H9 (cell line): ENCODE measurements at regions not wholly inside any gene's neighbourhood (a gene's known extent, or its start where the extent isn't known, plus 50 kb on each side); places are given as distances from the start of the nearest gene placed in this dataset.

Experiments used
- DNase-seq: peaks from one replicate; pipeline ENCODE4 v3.0.0-alpha.2; 2017
- H2AFZ ChIP-seq: one replicate; pipeline ENCODE4 v1.6.1; 2013; ENCODE audit warnings: mild to moderate bottlenecking, low read length, control low read depth, moderate library complexity
- H2AK5ac ChIP-seq: 2 replicates; pipeline ENCODE4 v1.6.1; 2013; ENCODE audit warnings: low read length, control low read depth, mixed read lengths; ENCODE audit not compliant: insufficient read length
- H2BK120ac ChIP-seq: one replicate; pipeline ENCODE4 v1.6.1; 2013; ENCODE audit warnings: low read depth, mild to moderate bottlenecking, low read length, control low read depth, inconsistent platforms; ENCODE audit not compliant: poor library complexity, severe bottlenecking
- H2BK12ac ChIP-seq: 2 replicates; pipeline ENCODE4 v1.6.1; 2013; ENCODE audit warnings: low read length, control low read depth, mixed read lengths, low read depth; ENCODE audit not compliant: insufficient read length
- H2BK15ac ChIP-seq: 2 replicates; pipeline ENCODE4 v1.6.1; 2013; ENCODE audit warnings: low read depth, low read length, control low read depth
- H2BK20ac ChIP-seq: one replicate; pipeline ENCODE4 v1.6.1; 2013; ENCODE audit warnings: low read depth, mild to moderate bottlenecking, low read length, control low read depth, inconsistent platforms; ENCODE audit not compliant: poor library complexity, severe bottlenecking
- H2BK5ac ChIP-seq: 2 replicates; pipeline ENCODE4 v1.6.1; 2013; ENCODE audit warnings: low read length, control low read depth, mixed read lengths; ENCODE audit not compliant: insufficient read length
- H3K14ac ChIP-seq: 2 replicates; pipeline ENCODE4 v1.6.1; 2013; ENCODE audit warnings: low read length, control low read depth; ENCODE audit not compliant: insufficient read depth
- H3K18ac ChIP-seq: 2 replicates; pipeline ENCODE4 v1.6.1; 2013; ENCODE audit warnings: low read depth, mild to moderate bottlenecking, mixed read lengths, low read length, control low read depth; ENCODE audit not compliant: insufficient read length
- H3K23ac ChIP-seq: 2 replicates; pipeline ENCODE4 v1.6.1; 2013; ENCODE audit warnings: low read length, control low read depth, mixed read lengths, low read depth; ENCODE audit not compliant: insufficient read length
- H3K23me2 ChIP-seq: 2 replicates; pipeline ENCODE4 v1.6.1; 2013; ENCODE audit warnings: low read depth, mild to moderate bottlenecking, mixed read lengths, low read length, control low read depth; ENCODE audit not compliant: insufficient read length, poor library complexity, severe bottlenecking
- H3K27ac ChIP-seq: 2 replicates; pipeline ENCODE4 v1.5.1; 2013; ENCODE audit warnings: low read length, control low read depth, mixed read lengths, low read depth; ENCODE audit not compliant: insufficient read length
- H3K27me3 ChIP-seq: 2 replicates; pipeline ENCODE4 v1.6.1; 2013; ENCODE audit warnings: low read length, control low read depth, inconsistent platforms; ENCODE audit not compliant: insufficient read depth
- H3K4ac ChIP-seq: 2 replicates; pipeline ENCODE4 v1.6.1; 2013; ENCODE audit warnings: low read depth, mild to moderate bottlenecking, control low read depth, inconsistent platforms, low read length, moderate library complexity
- H3K4me1 ChIP-seq: 2 replicates; pipeline ENCODE4 v1.6.1; 2013; ENCODE audit warnings: low read length, control low read depth, inconsistent platforms; ENCODE audit not compliant: insufficient read depth
- H3K4me2 ChIP-seq: 2 replicates; pipeline ENCODE4 v1.6.1; 2013; ENCODE audit warnings: low read length, control low read depth, mixed read lengths; ENCODE audit not compliant: insufficient read length, insufficient read depth
- H3K56ac ChIP-seq: 2 replicates; pipeline ENCODE4 v1.6.1; 2013; ENCODE audit warnings: low read depth, mild to moderate bottlenecking, mixed read lengths, low read length, control low read depth; ENCODE audit not compliant: insufficient read length
- H3K79me1 ChIP-seq: 2 replicates; pipeline ENCODE4 v1.6.1; 2013; ENCODE audit warnings: low read depth, mild to moderate bottlenecking, moderate library complexity, low read length, control low read depth, inconsistent platforms; ENCODE audit not compliant: insufficient read depth, poor library complexity, severe bottlenecking
- H3K79me2 ChIP-seq: 2 replicates; pipeline ENCODE4 v1.6.1; 2013; ENCODE audit warnings: low read length, control low read depth, inconsistent platforms; ENCODE audit not compliant: insufficient read depth
- H3K9ac ChIP-seq: 2 replicates; pipeline ENCODE4 v1.6.1; 2013; ENCODE audit warnings: low read length, control low read depth, mixed read lengths; ENCODE audit not compliant: insufficient read length; ENCODE audit errors: extremely low read depth
- H3K9me3 ChIP-seq: one replicate; pipeline ENCODE4 v1.6.1; 2013; ENCODE audit warnings: low read depth, low read length, inconsistent platforms; ENCODE audit not compliant: control insufficient read depth
- H3T11ph ChIP-seq: one replicate; pipeline ENCODE4 v1.6.1; 2013; ENCODE audit warnings: mild to moderate bottlenecking, low read length, control low read depth, inconsistent platforms
- H4K20me1 ChIP-seq: one replicate; pipeline ENCODE4 v1.6.1; 2013; ENCODE audit not compliant: control insufficient read depth, insufficient read length, insufficient read depth
- H4K5ac ChIP-seq: 2 replicates; pipeline ENCODE4 v1.6.1; 2013; ENCODE audit warnings: low read depth, mild to moderate bottlenecking, mixed read lengths, low read length, control low read depth; ENCODE audit not compliant: insufficient read length
- H4K8ac ChIP-seq: replicated peaks from 2 replicates; pipeline ENCODE4 v1.6.1; 2013; ENCODE audit warnings: low read length, control low read depth, mixed read lengths, low read depth; ENCODE audit not compliant: insufficient read length
- H4K91ac ChIP-seq: 2 replicates; pipeline ENCODE4 v1.6.1; 2013; ENCODE audit warnings: low read depth, mild to moderate bottlenecking, moderate library complexity, mixed read lengths, low read length, control low read depth; ENCODE audit not compliant: insufficient read length
- H3K27ac Mint-ChIP-seq, 3 experiments: 2 replicates in 2 of 3; 3 replicates in 1 of 3; pipeline ENCODE4 v1.8.0; 2020 to 2021; ENCODE audit warnings: mixed read lengths in 3 of 3, mild to moderate bottlenecking in 1 of 3, moderate library complexity in 1 of 3
- H3K27me3 Mint-ChIP-seq: 2 replicates; pipeline ENCODE4 v1.8.0; 2021; ENCODE audit warnings: low read depth, mild to moderate bottlenecking, moderate library complexity, mixed read lengths
- H3K36me3 Mint-ChIP-seq, 3 experiments: 2 replicates in 2 of 3; 3 replicates in 1 of 3; pipeline ENCODE4 v1.8.0; 2020 to 2021; ENCODE audit warnings: low read depth in 3 of 3, mixed read lengths in 3 of 3; ENCODE audit not compliant: insufficient read depth in 1 of 3
- H3K4me1 Mint-ChIP-seq, 2 experiments: 2 replicates each; pipeline ENCODE4 v1.8.0; 2020; ENCODE audit warnings: mixed read lengths in 2 of 2
- H3K4me3 Mint-ChIP-seq, 2 experiments: 2 replicates in 1 of 2; 3 replicates in 1 of 2; pipeline ENCODE4 v1.8.0; 2020 to 2021; ENCODE audit warnings: mild to moderate bottlenecking in 2 of 2, mixed read lengths in 2 of 2, moderate library complexity in 1 of 2
- H3K9me3 Mint-ChIP-seq, 2 experiments: 2 replicates in 1 of 2; 3 replicates in 1 of 2; pipeline ENCODE4 v1.8.0; 2020; ENCODE audit warnings: mild to moderate bottlenecking in 2 of 2, mixed read lengths in 2 of 2, moderate library complexity in 1 of 2
- CTCF ChIP-seq: fragments of 200-600 bp; sonication (generic); conservative IDR thresholded peaks from 3 replicates; pipeline ENCODE4 v1.8.0; 2021; ENCODE audit warnings: antibody characterized with exemption, mild to moderate bottlenecking
- WGBS: extraction: QIAGEN DNeasy Blood & Tissue Kit; methylation state at CpG from one replicate; pipeline ENCODE4 v1.1.7; 2013; ENCODE audit warnings: missing lambda C conversion rate, low lambda C conversion rate, mixed read lengths; ENCODE audit not compliant: insufficient read length; ENCODE audit errors: extremely low coverage; 5-methylcytosine and 5-hydroxymethylcytosine counted together

GRCh38 chr6:18823782-18824386 lies 436.7 kb downstream of the RNF144B start:
- Mint-ChIP-seq H3K36me3 (peaks cover 5 to 16% (median 6%) of the 10 kb centered on the region in 3 experiments; a peak in 5 of 7 replicates), H3K4me1 (peaks cover 15 to 17% of the 10 kb centered on the region in 2 experiments), H3K9me3 (peaks cover 14 to 16% of the 10 kb centered on the region in 2 experiments), H3K27me3 (no peaks in the 10 kb centered on the region), H3K27ac (no peak overlapping the region), H3K4me3 (no peak overlapping the region)
- no peak overlapping the region for H2BK5ac ChIP-seq
- H4K20me1 ChIP-seq: no peaks in the 10 kb centered on the region
- H2AFZ ChIP-seq: no peak overlapping the region
- H3K56ac ChIP-seq: no peak overlapping the region
- no peak overlapping the region for H3K4me2 ChIP-seq
- H4K8ac ChIP-seq: no peak overlapping the region
- DNase-seq: peak; percentile 67
- H2BK12ac ChIP-seq: no peak overlapping the region
- H3K4me1 ChIP-seq: no peaks in the 10 kb centered on the region
- H3T11ph ChIP-seq: no peak overlapping the region
- H3K23ac ChIP-seq: no peak overlapping the region
- H3K18ac ChIP-seq: no peak overlapping the region
- H3K14ac ChIP-seq: no peak overlapping the region
- no peak overlapping the region for H2BK15ac ChIP-seq
- TF ChIP-seq CTCF: peak; percentile 93
- no peak overlapping the region for H3K9ac ChIP-seq
- H3K27me3 ChIP-seq: no peaks in the 10 kb centered on the region
- H4K5ac ChIP-seq: no peak overlapping the region
- H2BK20ac ChIP-seq: no peak overlapping the region
- WGBS: no CpG with 5 or more reads among the region's 5 CpGs
- no peaks in the 10 kb centered on the region for H3K79me1 ChIP-seq
- H3K4ac ChIP-seq: no peak overlapping the region
- no peak overlapping the region for H2AK5ac ChIP-seq
- no peaks in the 10 kb centered on the region for H3K23me2 ChIP-seq
- H3K79me2 ChIP-seq: no peaks in the 10 kb centered on the region
- H4K91ac ChIP-seq: no peak overlapping the region
- no peak overlapping the region for H3K27ac ChIP-seq
- peaks cover 6% of the 10 kb centered on the region for H3K9me3 ChIP-seq
- no peak overlapping the region for H2BK120ac ChIP-seq
